AG04450 (cell line): ENCODE measurements at regions not wholly inside any gene's neighbourhood (a gene's known extent, or its start where the extent isn't known, plus 50 kb on each side); places are given as distances from the start of the nearest gene placed in this dataset.

Source experiments
- CTCF ChIA-PET: fragments of 300-600, 350-600 bp; formaldehyde crosslinking; extraction: SDS; loops from one replicate; lab custom pipeline; 2022; ENCODE audit warnings: antibody characterized with exemption, inconsistent platforms; lab: Charles Lee
- POLR2A ChIA-PET: fragments of 350-600 bp; formaldehyde crosslinking; extraction: SDS; loops from one replicate; lab custom pipeline; 2021; ENCODE audit warnings: antibody characterized with exemption, inconsistent platforms; lab: Yijun Ruan, JAX
- DNase-seq: peaks from one replicate; pipeline ENCODE4 v3.0.0-alpha.2; 2011; ENCODE audit warnings: low read depth, low spot score
- H3K27ac ChIP-seq: one replicate; pipeline ENCODE4 v1.5.1; 2012; ENCODE audit warnings: low read depth, low read length, control low read depth
- H3K27me3 ChIP-seq: one replicate; pipeline ENCODE4 v1.6.0; 2012; ENCODE audit warnings: low read length; ENCODE audit not compliant: control insufficient read depth, insufficient read depth
- H3K4me3 ChIP-seq: 2 replicates; pipeline ENCODE4 v1.5.1; 2011; ENCODE audit warnings: mild to moderate bottlenecking, low read depth, low read length, control low read depth
- H3K9me3 ChIP-seq: 2 replicates; pipeline ENCODE4 v1.5.1; 2012; ENCODE audit warnings: low read length; ENCODE audit not compliant: control insufficient read depth, insufficient read depth
- CTCF ChIP-seq: IDR thresholded peaks from 2 replicates; pipeline ENCODE4 v1.5.1; 2011; ENCODE audit warnings: low read depth, low read length, control low read depth, inconsistent platforms

GRCh38 chr15:91576096-91576495, 277.4 kb upstream of the SLCO3A1 start:
- DNase-seq: no peak
- no peaks in the 10 kb centered on the region for H3K27me3 ChIP-seq
- CTCF ChIA-PET: interaction anchor here (1.3 kb wide), 1 partner anchor 274 kb away, joined by 4 read pairs; no protein-coding TSS in a partner anchor
- no peaks in the 10 kb centered on the region for H3K9me3 ChIP-seq
- H3K27ac ChIP-seq: no peak overlapping the region
- TF ChIP-seq CTCF: no peak
- H3K4me3 ChIP-seq: no peak overlapping the region
- POLR2A ChIA-PET: no interaction called here

GRCh38 chr15:91578511-91578910, 275.0 kb upstream of the SLCO3A1 start:
- no peak for DNase-seq

GRCh38 chr15:91584895-91585294, 268.6 kb upstream of the SLCO3A1 start:
- Histone ChIP-seq H3K4me3 (no peak overlapping the region), H3K27ac (no peak overlapping the region), H3K27me3 (peaks cover 2% of the 10 kb centered on the region), H3K9me3 (no peaks in the 10 kb centered on the region)
- POLR2A ChIA-PET: no interaction called here
- DNase-seq: no peak
- CTCF ChIA-PET: no interaction called here
- TF ChIP-seq CTCF: no peak

More at GRCh38 chr15:91578511-91578910, 275.0 kb upstream of the SLCO3A1 start:
- H3K27ac ChIP-seq: no peak overlapping the region
- no peaks in the 10 kb centered on the region for H3K27me3 ChIP-seq
- TF ChIP-seq CTCF: no peak
- H3K4me3 ChIP-seq: no peak overlapping the region
- ChIA-PET CTCF (interaction anchor here (1.6 to 2.3 kb wide), 2 partner anchors 128 to 276 kb away, joined by 7 to 9 read pairs; no protein-coding TSS in a partner anchor), POLR2A (no interaction called here)
- H3K9me3 ChIP-seq: no peaks in the 10 kb centered on the region

GRCh38 chr15:91586560-91586959, 266.9 kb upstream of the SLCO3A1 start:
- Histone ChIP-seq H3K4me3 (no peak overlapping the region), H3K27me3 (peaks cover 2% of the 10 kb centered on the region), H3K27ac (no peak overlapping the region), H3K9me3 (no peaks in the 10 kb centered on the region)
- no peak for DNase-seq
- ChIA-PET CTCF (no interaction called here), POLR2A (no interaction called here)
- TF ChIP-seq CTCF: no peak

- ChIA-PET POLR2A (no interaction called here), CTCF (no interaction called here)
- Histone ChIP-seq H3K27me3 (peaks cover 2% of the 10 kb centered on the region), H3K27ac (no peak overlapping the region), H3K9me3 (no peaks in the 10 kb centered on the region), H3K4me3 (no peak overlapping the region)
- no peak for DNase-seq
- TF ChIP-seq CTCF: peak; percentile 12; the same call in 1 of the 2 replicates
Observed at GRCh38 chr15:91589360-91589759, 264.1 kb upstream of the SLCO3A1 start.
